ENCODE measurements at regions not wholly inside any gene's neighbourhood (a gene's known extent, or its start where the extent isn't known, plus 50 kb on each side); places are given as distances from the start of the nearest gene placed in this dataset.

GRCh38 chr2:101638817-101639605 is 58.5 kb upstream of the MAP4K4 start:
- BruUV-seq (replicated peaks): no TSS peak
- intact Hi-C loops (cut with micrococcal nuclease; ENCODE audit: unreplicated experiment) (no loop called here), in situ Hi-C loops (cut with HindIII; ENCODE audit: low pct_unique_long_range_greater_than_20kb, low sequenced_read_pairs) (no loop called here)
- Histone ChIP-seq H3K4me1 (ENCODE audit: control insufficient read depth, insufficient read depth, low read length) (no peaks in the 10 kb centered on the region), H3K27ac (ENCODE audit: low read length) (no peak overlapping the region), H3K4me3 (ENCODE audit: low read depth in 2 of 2, low read length in 2 of 2) (no peak overlapping the region), H3K27me3 (ENCODE audit: control insufficient read depth, insufficient read depth, low read length) (no peaks in the 10 kb centered on the region), H3K36me3 (ENCODE audit: control insufficient read depth, insufficient read depth, low read length) (no peaks in the 10 kb centered on the region), H3K9me3 (ENCODE audit: control insufficient read depth, insufficient read depth, low read depth, low read length) (no peaks in the 10 kb centered on the region)
- TF ChIP-seq REST (IDR thresholded peaks at IDR 0.05; ENCODE audit: insufficient read depth in 1 of 2, low read depth in 2 of 2, low read length in 1 of 2) (no peak), SIN3A (IDR thresholded peaks at IDR 0.05; ENCODE audit: borderline replicate concordance, insufficient read depth, low read depth, low read length) (no peak), CTCF (IDR thresholded peaks at IDR 0.05) (no peak), TCF7L2 (IDR thresholded peaks at IDR 0.05; ENCODE audit: low read depth, low read length) (no peak), POLR2AphosphoS5 (IDR thresholded peaks at IDR 0.05; ENCODE audit: low read depth, low read length) (no peak)
- DNase-seq (ENCODE audit: low read depth, low spot score): no peak
- no peak for ATAC-seq
- POLR2A ChIA-PET: no interaction called here
- CTCF ChIA-PET: no interaction called here

- Histone ChIP-seq H3K36me3 (ENCODE audit: control insufficient read depth, insufficient read depth, low read length) (no peaks in the 10 kb centered on the region; the same call in 1 of the 2 replicates), H3K27ac (ENCODE audit: low read length) (no peak overlapping the region), H3K4me3 (ENCODE audit: low read depth in 2 of 2, low read length in 2 of 2) (no peak overlapping the region), H3K9me3 (ENCODE audit: control insufficient read depth, insufficient read depth, low read depth, low read length) (no peaks in the 10 kb centered on the region), H3K4me1 (ENCODE audit: control insufficient read depth, insufficient read depth, low read length) (no peaks in the 10 kb centered on the region), H3K27me3 (ENCODE audit: control insufficient read depth, insufficient read depth, low read length) (no peaks in the 10 kb centered on the region)
- in situ Hi-C loops (cut with HindIII; ENCODE audit: low pct_unique_long_range_greater_than_20kb, low sequenced_read_pairs) (no loop called here), intact Hi-C loops (cut with micrococcal nuclease; ENCODE audit: unreplicated experiment) (no loop called here)
- DNase-seq (ENCODE audit: low read depth, low spot score) (no peak), ATAC-seq (no peak)
- TF ChIP-seq TCF7L2 (IDR thresholded peaks at IDR 0.05; ENCODE audit: low read depth, low read length) (no peak), CTCF (IDR thresholded peaks at IDR 0.05) (no peak)
- ChIA-PET CTCF (no interaction called here), POLR2A (no interaction called here)
- BruUV-seq (replicated peaks): no TSS peak
Measured at GRCh38 chr2:101638181-101638711, 59.3 kb upstream of the MAP4K4 start.
